HCT116 (cell line): ENCODE measurements at regions not wholly inside any gene's neighbourhood (a gene's known extent, or its start where the extent isn't known, plus 50 kb on each side); places are given as distances from the start of the nearest gene placed in this dataset.

Source experiments
- ATAC-seq: fragments of 200-7000 bp; cut with Tn5 transposase; 2 replicates; pipeline ENCODE4 v1.9.1; 2020; ENCODE audit warnings: mild to moderate bottlenecking, moderate library complexity
- BruUV-seq: library from RNA; stranded (reverse); fragments of 400-500 nt; replicated peaks from 2 replicates; lab custom pipeline; 2021; lab: Mats Ljungman, UMichigan
- CTCF ChIA-PET: fragments of 300-600 bp; sonication (Branson Sonifier 250); formaldehyde crosslinking; loops from one replicate; lab custom pipeline; 2021; ENCODE audit warnings: antibody characterized with exemption; lab: Charles Lee
- POLR2A ChIA-PET: fragments of 300-600, 350-600 bp; sonication (Branson Sonifier 250); formaldehyde crosslinking; loops from one replicate; lab custom pipeline; 2021; ENCODE audit warnings: antibody characterized with exemption; lab: Charles Lee
- RAD21 ChIA-PET, 2 experiments: fragments of 300-600 bp; sonication (Branson Sonifier 250); formaldehyde crosslinking; loops; one replicate each; lab custom pipeline; 2023; ENCODE audit warnings: low total read pairs in 2 of 2; ENCODE audit not compliant: uncharacterized antibody in 2 of 2, unreplicated experiment in 2 of 2, low non-redundant PET in 1 of 2; lab: Charles Lee
- DNase-seq: peaks from one replicate; pipeline ENCODE4 v3.0.0-alpha.2; 2010; ENCODE audit warnings: low read depth, low spot score
- H2AFZ ChIP-seq: fragments of 200-600 bp; shearing (Covaris generic), sonication (generic); 2 replicates; pipeline ENCODE4 v1.6.1; 2017; ENCODE audit warnings: low read depth, mixed run types, mixed read lengths, antibody characterized with exemption, low read length; ENCODE audit not compliant: poor library complexity, severe bottlenecking
- H3K27ac ChIP-seq: 2 replicates; pipeline ENCODE4 v1.5.1; 2012; ENCODE audit warnings: low read depth, low read length
- H3K27me3 ChIP-seq: fragments of 200-600 bp; sonication (generic); 2 replicates; pipeline ENCODE4 v1.6.1; 2016; ENCODE audit warnings: mixed run types, low read length, mixed read lengths; ENCODE audit not compliant: insufficient read depth
- H3K36me3 ChIP-seq, 2 experiments: fragments of 200-500 bp in 1 of 2; fragments of 200-600 bp in 1 of 2; sonication (Bioruptor generic) in 1 of 2; sonication (generic) in 1 of 2; 2 replicates each; pipeline versions ENCODE4 v1.5.1 to v1.6.1; 2014 to 2016; ENCODE audit warnings: low read length in 2 of 2, inconsistent platforms in 1 of 2, mixed read lengths in 1 of 2, mixed run types in 1 of 2; ENCODE audit not compliant: insufficient read depth in 2 of 2, control insufficient read depth in 1 of 2
- H3K4me1 ChIP-seq, 2 experiments: fragments of 200-600 bp in 1 of 2; sonication (generic) in 1 of 2; 2 replicates each; pipeline versions ENCODE4 v1.5.1 to v1.6.1; 2012 to 2017; ENCODE audit warnings: low read length in 2 of 2, inconsistent platforms in 1 of 2, mild to moderate bottlenecking in 1 of 2, mixed read lengths in 1 of 2, mixed run types in 1 of 2, moderate library complexity in 1 of 2; ENCODE audit not compliant: insufficient read depth in 2 of 2, control insufficient read depth in 1 of 2
- H3K4me2 ChIP-seq: fragments of 200-600 bp; sonication (generic); 2 replicates; pipeline ENCODE4 v1.6.1; 2017; ENCODE audit warnings: mixed run types, low read length, mixed read lengths
- H3K4me3 ChIP-seq, 2 experiments: fragments of 200-600 bp in 1 of 2; sonication (generic) in 1 of 2; replicated peaks in 1 of 2; 2 replicates each; pipeline ENCODE4 v1.5.1; 2011 to 2016; ENCODE audit warnings: low read length in 2 of 2, control low read depth in 1 of 2, low read depth in 1 of 2, mild to moderate bottlenecking in 1 of 2, mixed read lengths in 1 of 2, mixed run types in 1 of 2
- H3K79me2 ChIP-seq: fragments of 200-600 bp; sonication (generic); 2 replicates; pipeline ENCODE4 v1.6.1; 2017; ENCODE audit warnings: mild to moderate bottlenecking, mixed run types, low read length, moderate library complexity, mixed read lengths; ENCODE audit not compliant: insufficient read depth
- H3K9ac ChIP-seq: fragments of 200-600 bp; sonication (generic); 2 replicates; pipeline ENCODE4 v1.6.1; 2016; ENCODE audit warnings: low read length, mixed read lengths
- H3K9me2 ChIP-seq: fragments of 200-600 bp; sonication (generic), shearing (Covaris generic); 2 replicates; pipeline ENCODE4 v1.6.1; 2017; ENCODE audit warnings: mixed run types, mild to moderate bottlenecking, moderate library complexity; ENCODE audit not compliant: insufficient read depth
- H3K9me3 ChIP-seq, 2 experiments: fragments of 200-500 bp in 1 of 2; fragments of 200-600 bp in 1 of 2; sonication (Bioruptor generic) in 1 of 2; sonication (generic) in 1 of 2; 2 replicates each; pipeline ENCODE4 v1.6.1; 2014 to 2017; ENCODE audit warnings: low read length in 2 of 2, mixed read lengths in 2 of 2, inconsistent platforms in 1 of 2, low read depth in 1 of 2, mild to moderate bottlenecking in 1 of 2, mixed run types in 1 of 2, moderate library complexity in 1 of 2; ENCODE audit not compliant: control insufficient read depth in 1 of 2, insufficient read depth in 1 of 2
- H4K20me1 ChIP-seq: fragments of 200-600 bp; sonication (generic), shearing (Covaris generic); 2 replicates; pipeline ENCODE4 v1.6.1; 2017; ENCODE audit warnings: mixed run types, mild to moderate bottlenecking, moderate library complexity; ENCODE audit not compliant: insufficient read depth
- ATF3 ChIP-seq: IDR thresholded peaks from 2 replicates; pipeline ENCODE4 v1.6.1; 2012
- CBX3 ChIP-seq: IDR thresholded peaks from 2 replicates; pipeline ENCODE4 v1.6.1; 2012; ENCODE audit warnings: low read depth
- CTCF ChIP-seq, 3 experiments: fragments of 200-600 bp in 1 of 3; sonication (generic) in 1 of 3; IDR thresholded peaks in 2 of 3; conservative IDR thresholded peaks in 1 of 3; 2 replicates each; pipeline ENCODE4 v1.5.1; 2012 to 2017; ENCODE audit warnings: low read depth in 2 of 3, low read length in 2 of 3, antibody characterized with exemption in 1 of 3, borderline replicate concordance in 1 of 3, control low read depth in 1 of 3, mild to moderate bottlenecking in 1 of 3, mixed read lengths in 1 of 3, mixed run types in 1 of 3, moderate library complexity in 1 of 3; ENCODE audit not compliant: insufficient read depth in 1 of 3
- EGR1 ChIP-seq: IDR thresholded peaks from 2 replicates; pipeline ENCODE4 v1.6.1; 2012; ENCODE audit warnings: low read depth
- ELF1 ChIP-seq: IDR thresholded peaks from 2 replicates; pipeline ENCODE4 v1.6.1; 2012; ENCODE audit warnings: low read depth, borderline replicate concordance
- MAX ChIP-seq: IDR thresholded peaks from 2 replicates; pipeline ENCODE4 v1.6.1; 2012
- SRF ChIP-seq: IDR thresholded peaks from 2 replicates; pipeline ENCODE4 v1.6.1; 2012; ENCODE audit warnings: low read depth
- YY1 ChIP-seq: IDR thresholded peaks from 2 replicates; pipeline ENCODE4 v1.6.1; 2011; ENCODE audit warnings: low read length, low read depth, moderate library complexity, mild to moderate bottlenecking; ENCODE audit not compliant: insufficient replicate concordance; ENCODE audit errors: extremely low read depth
- ZNF274 ChIP-seq: fragments of 200-500 bp; sonication (Bioruptor generic); IDR thresholded peaks from 2 replicates; pipeline ENCODE4 v1.6.1; 2014; ENCODE audit warnings: mild to moderate bottlenecking, low read depth, low read length, inconsistent platforms
- intact Hi-C: fragments of 100-400 bp; cut with micrococcal nuclease; formaldehyde crosslinking; loops from 2 replicates; pipeline ENCODE4 v1.10.0; 2022

- H2AFZ ChIP-seq: no peak overlapping the region
- no peak overlapping the region for H3K27ac ChIP-seq
- H3K9ac ChIP-seq: no peak overlapping the region
- no TSS peak for BruUV-seq
- H3K79me2 ChIP-seq: no peaks in the 10 kb centered on the region
- DNase-seq (no peak), ATAC-seq (no peak)
- no peaks in the 10 kb centered on the region for H3K4me1 ChIP-seq
- no peak for TF ChIP-seq CBX3
- TF ChIP-seq CTCF (IDR thresholded peaks at IDR 0.05 in 2 of 3, conservative IDR thresholded peaks at IDR 0.05 in 1 of 3; ENCODE audit: borderline replicate concordance in 1 of 3, insufficient read depth in 1 of 3, low read depth in 2 of 3, low read length in 2 of 3): no peak
- no peak for TF ChIP-seq ELF1
- no peak for TF ChIP-seq EGR1
- no peak for TF ChIP-seq MAX
- no peak for TF ChIP-seq SRF
- no peak for TF ChIP-seq ATF3
- TF ChIP-seq YY1: no peak
- no peaks in the 10 kb centered on the region for H3K36me3 ChIP-seq
- peaks cover 8% of the 10 kb centered on the region; the same call in 1 of the 2 replicates for H3K27me3 ChIP-seq
- no peaks in the 10 kb centered on the region for H3K9me2 ChIP-seq
- ChIA-PET RAD21 (no interaction called here), CTCF (no interaction called here), POLR2A (no interaction called here)
- no peak overlapping the region for H3K4me3 ChIP-seq
- no peak overlapping the region for H3K4me2 ChIP-seq
- no peaks in the 10 kb centered on the region for H3K9me3 ChIP-seq
- no peaks in the 10 kb centered on the region for H4K20me1 ChIP-seq
- intact Hi-C loops: no loop called here
Measured at GRCh38 chr20:5492937-5493336, 117.9 kb downstream of the GPCPD1 start.

DNA sequence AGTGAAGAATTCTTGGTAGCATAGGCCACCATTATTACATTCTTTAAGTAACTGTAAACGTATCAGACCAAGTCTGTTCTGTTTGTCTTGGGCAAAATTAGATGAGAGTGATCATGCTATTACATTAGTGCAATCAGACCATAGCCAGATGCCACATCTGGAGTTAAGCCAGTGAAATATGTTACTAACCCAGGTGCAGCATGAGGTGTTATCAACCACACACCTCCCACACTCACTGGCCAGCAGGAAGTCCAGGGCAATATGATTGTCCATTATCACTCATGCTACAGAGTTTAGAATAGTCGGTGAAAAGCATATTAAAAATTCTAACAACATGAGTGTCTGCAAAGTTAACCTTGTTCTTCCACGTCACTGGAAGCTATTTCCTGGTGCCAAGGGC, 119.4 kb downstream of the GPCPD1 start:
- peaks cover 14% of the 10 kb centered on the region; the same call in 1 of the 2 replicates for H3K27me3 ChIP-seq
- no peaks in the 10 kb centered on the region for H3K36me3 ChIP-seq
- no TSS peak for BruUV-seq
- POLR2A ChIA-PET: no interaction called here
- no peak overlapping the region for H3K4me2 ChIP-seq
- no peak overlapping the region for H3K9ac ChIP-seq
- RAD21 ChIA-PET: no interaction called here
- no peaks in the 10 kb centered on the region for H4K20me1 ChIP-seq
- H3K27ac ChIP-seq: no peak overlapping the region
- no peak overlapping the region for H2AFZ ChIP-seq
- H3K79me2 ChIP-seq: no peaks in the 10 kb centered on the region
- intact Hi-C loops: no loop called here
- no peak overlapping the region for H3K4me3 ChIP-seq
- no peak for TF ChIP-seq ZNF274
- CTCF ChIA-PET: no interaction called here
- no peaks in the 10 kb centered on the region for H3K4me1 ChIP-seq
- no peaks in the 10 kb centered on the region for H3K9me3 ChIP-seq
- no peaks in the 10 kb centered on the region for H3K9me2 ChIP-seq
- ATAC-seq (no peak), DNase-seq (no peak)
